ACC112 (cell line): ENCODE measurements at regions not wholly inside any gene's neighbourhood (a gene's known extent, or its start where the extent isn't known, plus 50 kb on each side); places are given as distances from the start of the nearest gene placed in this dataset.

ENCODE experiments used
- H2AFZ ChIP-seq: fragments of 200-600 bp; sonication (generic); one replicate; pipeline ENCODE4 v1.6.0; 2017; ENCODE audit warnings: antibody characterized with exemption, low read length; ENCODE audit not compliant: unreplicated experiment
- H3K27ac ChIP-seq: fragments of 200-600 bp; sonication (generic); 2 replicates; pipeline ENCODE4 v1.5.1; 2014; ENCODE audit warnings: low read depth, mild to moderate bottlenecking, antibody characterized with exemption, low read length, moderate library complexity
- H3K27me3 ChIP-seq: fragments of 200-600 bp; sonication (generic); 2 replicates; pipeline ENCODE4 v1.6.1; 2014; ENCODE audit warnings: mild to moderate bottlenecking, antibody characterized with exemption, low read length, moderate library complexity, mixed read lengths; ENCODE audit not compliant: insufficient read depth
- H3K36me3 ChIP-seq: fragments of 200-600 bp; sonication (generic); 2 replicates; pipeline ENCODE4 v1.6.1; 2016; ENCODE audit warnings: mild to moderate bottlenecking, antibody characterized with exemption, low read length, moderate library complexity, mixed read lengths; ENCODE audit not compliant: insufficient read depth
- H3K4me1 ChIP-seq: fragments of 200-600 bp; sonication (generic); one replicate; pipeline ENCODE4 v1.6.1; 2016; ENCODE audit warnings: low read length, mixed read lengths; ENCODE audit not compliant: insufficient read depth, unreplicated experiment, control insufficient read depth
- H3K4me3 ChIP-seq: fragments of 200-600 bp; sonication (generic); 2 replicates; pipeline ENCODE4 v1.5.1; 2014; ENCODE audit warnings: mild to moderate bottlenecking, low read depth, low read length
- H3K79me2 ChIP-seq: fragments of 200-600 bp; sonication (generic); one replicate; pipeline ENCODE4 v1.6.0; 2016; ENCODE audit warnings: low read length; ENCODE audit not compliant: control insufficient read depth, unreplicated experiment, insufficient read depth

DNA sequence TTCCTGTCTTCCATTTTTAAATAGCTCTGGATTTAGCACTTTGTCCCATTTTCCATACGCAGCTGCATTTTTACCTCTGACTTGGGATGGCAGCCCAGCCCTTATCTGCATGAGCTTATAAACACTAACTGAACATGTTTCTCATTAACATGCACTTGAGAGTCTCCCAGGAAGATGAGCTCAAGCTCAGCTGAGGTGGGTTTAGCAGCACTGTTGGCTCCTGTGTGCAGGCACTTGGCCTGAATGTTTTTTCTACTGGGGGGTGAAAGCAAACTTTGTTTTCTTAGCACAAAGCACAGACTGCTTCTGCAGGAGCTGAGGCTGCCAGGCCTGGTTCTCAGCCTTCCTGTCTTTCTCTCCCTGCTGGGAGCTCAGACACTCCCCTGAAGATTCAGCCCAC is 1093.6 kb upstream of the AUTS2 start:
- Histone ChIP-seq H3K27ac (no peak overlapping the region), H2AFZ (no peak overlapping the region), H3K4me3 (no peak overlapping the region), H3K4me1 (no peaks in the 10 kb centered on the region), H3K36me3 (no peaks in the 10 kb centered on the region), H3K27me3 (no peaks in the 10 kb centered on the region), H3K79me2 (no peaks in the 10 kb centered on the region)

DNA sequence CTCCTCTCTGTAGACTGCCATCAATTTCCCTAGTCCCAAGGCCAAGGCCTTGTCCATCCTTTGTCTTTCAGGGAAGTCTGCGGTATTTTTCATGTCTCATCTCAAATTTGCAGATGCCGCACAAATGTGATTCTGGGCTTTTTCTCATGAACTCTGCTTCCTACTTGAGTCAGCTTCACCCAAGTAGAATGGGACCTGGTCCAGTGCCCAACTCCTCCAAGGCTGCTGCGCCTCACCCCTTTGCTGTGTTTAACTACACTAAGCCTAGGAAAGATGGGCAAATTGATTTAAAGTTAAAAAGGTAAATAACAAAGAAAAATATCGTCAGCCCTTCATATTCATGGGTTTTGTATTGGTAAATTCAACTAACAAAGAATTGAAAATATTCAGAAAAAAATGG is 1092.6 kb upstream of the AUTS2 start:
- H3K4me3 ChIP-seq: no peak overlapping the region
- no peaks in the 10 kb centered on the region for H3K79me2 ChIP-seq
- no peak overlapping the region for H3K27ac ChIP-seq
- no peaks in the 10 kb centered on the region for H3K36me3 ChIP-seq
- H3K27me3 ChIP-seq: no peaks in the 10 kb centered on the region
- H3K4me1 ChIP-seq: no peaks in the 10 kb centered on the region
- H2AFZ ChIP-seq: no peak overlapping the region

GRCh38 chr7:68507668-68508067 is 1090.6 kb upstream of the AUTS2 start:
- no peaks in the 10 kb centered on the region for H3K4me1 ChIP-seq
- H3K36me3 ChIP-seq: no peaks in the 10 kb centered on the region
- H2AFZ ChIP-seq: no peak overlapping the region
- H3K27me3 ChIP-seq: no peaks in the 10 kb centered on the region
- H3K79me2 ChIP-seq: no peaks in the 10 kb centered on the region
- H3K4me3 ChIP-seq: no peak overlapping the region
- no peak overlapping the region for H3K27ac ChIP-seq

- H3K4me3 ChIP-seq: no peak overlapping the region
- H3K27ac ChIP-seq: no peak overlapping the region
- no peak overlapping the region for H2AFZ ChIP-seq
- no peaks in the 10 kb centered on the region for H3K79me2 ChIP-seq
- H3K27me3 ChIP-seq: no peaks in the 10 kb centered on the region
- no peaks in the 10 kb centered on the region for H3K4me1 ChIP-seq
- H3K36me3 ChIP-seq: no peaks in the 10 kb centered on the region
These were observed 1089.2 kb upstream of the AUTS2 start for GRCh38 chr7:68509054-68509453.

DNA sequence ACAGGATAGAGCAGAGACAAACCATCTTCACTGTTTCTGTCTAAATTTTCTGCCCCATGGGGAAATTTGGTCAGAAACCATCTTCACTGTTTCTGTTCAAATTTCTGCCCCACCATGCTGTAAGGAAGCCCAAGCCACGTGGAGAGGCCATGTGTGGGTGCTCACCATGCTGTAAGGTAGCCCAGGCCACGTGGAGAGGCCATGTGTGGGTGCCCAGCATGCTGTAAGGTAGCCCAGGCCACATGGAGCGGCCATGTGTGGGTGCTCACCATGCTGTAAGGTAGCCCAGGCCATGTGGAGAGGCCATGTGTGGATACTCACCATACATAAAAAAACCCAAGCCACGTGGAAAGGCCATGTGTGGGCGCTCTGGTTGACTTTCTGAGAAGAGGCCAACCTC is 1088.7 kb upstream of the AUTS2 start:
- no peak overlapping the region for H3K27ac ChIP-seq
- H3K4me3 ChIP-seq: no peak overlapping the region
- H3K27me3 ChIP-seq: no peaks in the 10 kb centered on the region
- H2AFZ ChIP-seq: no peak overlapping the region
- H3K36me3 ChIP-seq: no peaks in the 10 kb centered on the region
- no peaks in the 10 kb centered on the region for H3K79me2 ChIP-seq
- no peaks in the 10 kb centered on the region for H3K4me1 ChIP-seq

- Histone ChIP-seq H3K27ac (no peak overlapping the region), H2AFZ (no peak overlapping the region), H3K4me1 (no peaks in the 10 kb centered on the region), H3K27me3 (no peaks in the 10 kb centered on the region), H3K4me3 (no peak overlapping the region), H3K36me3 (no peaks in the 10 kb centered on the region), H3K79me2 (no peaks in the 10 kb centered on the region)
These were observed 1087.0 kb upstream of the AUTS2 start for GRCh38 chr7:68511281-68511680.

DNA sequence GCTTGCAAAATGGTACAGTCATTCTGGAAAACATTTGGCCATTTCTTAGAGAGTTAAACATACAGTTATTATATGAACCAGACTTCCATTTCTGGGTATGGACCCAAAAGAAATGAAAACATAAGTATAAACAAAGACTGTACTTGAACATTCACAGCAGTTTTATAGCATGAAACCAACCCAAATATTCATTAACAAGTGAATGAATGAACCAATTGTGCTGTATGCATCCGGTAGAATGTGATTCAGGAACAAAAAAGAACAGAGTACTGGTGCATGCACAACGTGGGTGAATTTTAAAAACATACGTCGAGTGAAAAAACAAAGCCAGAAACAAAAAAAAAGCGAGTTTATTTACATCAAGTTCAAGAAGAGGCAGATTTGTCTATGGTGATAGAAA is 1085.8 kb upstream of the AUTS2 start:
- H3K4me3 ChIP-seq: no peak overlapping the region

GRCh38 chr7:68518060-68518459 is 1080.2 kb upstream of the AUTS2 start:
- Histone ChIP-seq H2AFZ (no peak overlapping the region), H3K79me2 (no peaks in the 10 kb centered on the region)

More for the DNA sequence above, 1085.8 kb upstream of the AUTS2 start:
- no peaks in the 10 kb centered on the region for H3K27me3 ChIP-seq
- H3K4me1 ChIP-seq: no peaks in the 10 kb centered on the region
- H2AFZ ChIP-seq: no peak overlapping the region
- no peaks in the 10 kb centered on the region for H3K36me3 ChIP-seq
- no peaks in the 10 kb centered on the region for H3K79me2 ChIP-seq
- no peak overlapping the region for H3K27ac ChIP-seq

DNA sequence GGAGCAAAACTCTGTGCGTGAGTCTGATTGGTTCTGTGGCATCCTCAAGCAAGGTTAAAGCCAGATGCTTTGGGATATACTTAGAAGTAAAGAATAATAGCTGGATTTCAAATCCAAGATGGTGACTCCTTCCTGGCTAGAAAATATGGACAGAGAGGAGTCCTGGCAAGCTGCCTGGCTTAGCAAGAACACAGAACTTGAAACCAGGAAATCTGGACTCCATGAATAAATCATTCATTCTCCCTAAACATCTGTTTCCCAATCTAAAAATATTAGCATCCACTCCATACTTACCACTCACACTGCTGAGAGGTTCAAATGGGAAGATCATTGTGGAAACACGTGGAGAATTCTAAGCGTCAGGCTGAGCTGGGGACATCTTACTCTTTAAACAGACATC is 1074.1 kb upstream of the AUTS2 start:
- Histone ChIP-seq H3K36me3 (no peaks in the 10 kb centered on the region), H3K79me2 (no peaks in the 10 kb centered on the region), H3K27ac (no peak overlapping the region), H3K4me3 (no peak overlapping the region), H2AFZ (no peak overlapping the region), H3K4me1 (no peaks in the 10 kb centered on the region), H3K27me3 (no peaks in the 10 kb centered on the region)

More at GRCh38 chr7:68518060-68518459, 1080.2 kb upstream of the AUTS2 start:
- H3K27ac ChIP-seq: no peak overlapping the region
- no peaks in the 10 kb centered on the region for H3K27me3 ChIP-seq
- H3K4me3 ChIP-seq: no peak overlapping the region
- no peaks in the 10 kb centered on the region for H3K4me1 ChIP-seq
- H3K36me3 ChIP-seq: no peaks in the 10 kb centered on the region

- Histone ChIP-seq H3K79me2 (no peaks in the 10 kb centered on the region), H3K27ac (no peak overlapping the region), H2AFZ (no peak overlapping the region), H3K36me3 (no peaks in the 10 kb centered on the region), H3K27me3 (no peaks in the 10 kb centered on the region), H3K4me1 (no peaks in the 10 kb centered on the region), H3K4me3 (no peak overlapping the region)
These were observed 1069.1 kb upstream of the AUTS2 start for GRCh38 chr7:68529221-68529620.

DNA sequence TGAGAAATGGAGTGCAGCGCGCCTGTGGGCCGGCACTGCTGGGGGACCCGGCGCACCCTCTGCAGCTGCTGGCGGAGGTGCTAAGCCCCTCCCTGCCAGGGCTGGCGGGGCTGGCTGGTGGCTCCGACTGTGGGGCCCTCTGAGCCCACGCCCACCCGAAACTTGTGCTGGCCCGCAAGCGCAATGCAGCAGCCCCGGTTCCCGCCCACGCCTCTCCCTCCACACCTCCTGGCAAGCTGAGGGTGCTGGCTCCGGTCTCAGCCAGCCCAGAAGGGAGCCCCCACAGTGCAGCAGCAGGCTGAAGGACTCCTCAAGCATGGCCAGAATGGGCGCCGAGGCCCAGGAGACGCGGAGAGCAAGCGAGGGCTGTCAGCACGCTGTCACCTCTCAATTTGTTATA is 1063.0 kb upstream of the AUTS2 start:
- no peak overlapping the region for H3K4me3 ChIP-seq
- no peaks in the 10 kb centered on the region for H3K4me1 ChIP-seq
- H2AFZ ChIP-seq: no peak overlapping the region
- no peaks in the 10 kb centered on the region for H3K79me2 ChIP-seq
- H3K36me3 ChIP-seq: no peaks in the 10 kb centered on the region
- H3K27me3 ChIP-seq: no peaks in the 10 kb centered on the region
- H3K27ac ChIP-seq: no peak overlapping the region
